ENCODE measurements at regions not wholly inside any gene's neighbourhood (a gene's known extent, or its start where the extent isn't known, plus 50 kb on each side); places are given as distances from the start of the nearest gene placed in this dataset.

DNA sequence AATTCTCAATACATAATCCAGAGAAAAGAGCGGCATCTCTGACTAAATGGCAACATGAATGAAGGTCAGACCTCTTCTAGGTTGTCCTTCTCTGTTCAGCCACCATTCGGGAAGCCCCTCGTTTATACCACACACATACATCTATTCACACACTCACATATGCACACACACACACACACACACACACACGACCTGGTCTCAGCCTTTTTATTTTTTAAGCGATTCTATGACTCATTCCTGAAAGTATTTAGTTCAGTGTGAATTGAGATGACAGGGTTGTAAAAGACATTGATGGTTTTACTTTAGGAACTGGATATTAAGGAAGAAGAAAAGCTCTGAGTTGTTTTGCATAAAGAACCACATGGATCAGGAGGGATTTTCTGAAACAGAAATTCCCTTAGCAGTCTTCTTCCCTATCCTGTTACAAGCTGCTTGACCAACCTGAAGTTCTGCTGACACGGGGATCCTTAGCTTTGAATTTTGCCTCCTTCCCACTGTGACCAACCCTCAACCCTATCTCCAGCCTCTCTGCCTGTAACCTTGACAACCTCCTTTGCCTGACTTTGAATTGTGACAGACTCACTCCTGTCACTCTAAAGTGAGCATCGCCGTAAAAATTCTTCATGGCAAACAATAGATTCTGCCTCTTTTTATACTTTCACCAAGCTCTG lies 383.1 kb upstream of the ESRRG start:
- no peak overlapping the region for H3K4me3 Mint-ChIP-seq (ENCODE audit: unreplicated experiment)
- H3K27ac Mint-ChIP-seq (ENCODE audit: unreplicated experiment): no peak overlapping the region
- H3K36me3 Mint-ChIP-seq (ENCODE audit: unreplicated experiment): no peaks in the 10 kb centered on the region
- H3K27me3 Mint-ChIP-seq (ENCODE audit: unreplicated experiment): no peaks in the 10 kb centered on the region
- no peaks in the 10 kb centered on the region for H3K9me3 Mint-ChIP-seq (ENCODE audit: unreplicated experiment)
- DNase-seq: no peak
- H3K4me1 Mint-ChIP-seq (ENCODE audit: low read depth, unreplicated experiment): no peaks in the 10 kb centered on the region
- TF ChIP-seq, protein P1, sequence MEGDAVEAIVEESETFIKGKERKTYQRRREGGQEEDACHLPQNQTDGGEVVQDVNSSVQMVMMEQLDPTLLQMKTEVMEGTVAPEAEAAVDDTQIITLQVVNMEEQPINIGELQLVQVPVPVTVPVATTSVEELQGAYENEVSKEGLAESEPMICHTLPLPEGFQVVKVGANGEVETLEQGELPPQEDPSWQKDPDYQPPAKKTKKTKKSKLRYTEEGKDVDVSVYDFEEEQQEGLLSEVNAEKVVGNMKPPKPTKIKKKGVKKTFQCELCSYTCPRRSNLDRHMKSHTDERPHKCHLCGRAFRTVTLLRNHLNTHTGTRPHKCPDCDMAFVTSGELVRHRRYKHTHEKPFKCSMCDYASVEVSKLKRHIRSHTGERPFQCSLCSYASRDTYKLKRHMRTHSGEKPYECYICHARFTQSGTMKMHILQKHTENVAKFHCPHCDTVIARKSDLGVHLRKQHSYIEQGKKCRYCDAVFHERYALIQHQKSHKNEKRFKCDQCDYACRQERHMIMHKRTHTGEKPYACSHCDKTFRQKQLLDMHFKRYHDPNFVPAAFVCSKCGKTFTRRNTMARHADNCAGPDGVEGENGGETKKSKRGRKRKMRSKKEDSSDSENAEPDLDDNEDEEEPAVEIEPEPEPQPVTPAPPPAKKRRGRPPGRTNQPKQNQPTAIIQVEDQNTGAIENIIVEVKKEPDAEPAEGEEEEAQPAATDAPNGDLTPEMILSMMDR (IDR thresholded peaks at IDR 0.05; ENCODE audit: partially characterized antibody, unreplicated experiment): no peak

DNA sequence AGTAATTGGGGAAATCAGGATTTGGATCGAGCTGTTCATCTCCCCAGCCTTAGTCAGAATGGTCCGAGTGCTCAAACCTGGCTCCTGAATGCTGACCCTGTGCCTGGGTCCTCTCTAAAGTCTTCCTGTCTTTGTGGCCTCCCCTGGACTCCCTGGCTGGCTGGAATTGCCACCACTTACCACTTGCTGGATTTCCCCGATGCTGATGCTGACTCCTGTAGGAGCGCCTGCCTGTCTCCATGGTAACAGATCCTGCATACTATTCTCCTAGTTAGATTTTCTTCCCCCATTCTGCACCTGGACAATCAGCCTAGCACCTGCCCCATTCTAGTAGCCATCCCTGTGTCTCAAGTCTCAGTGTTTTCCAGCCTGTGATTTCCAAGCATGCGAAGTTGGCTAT lies 382.2 kb upstream of the ESRRG start:
- DNase-seq: no peak
- Mint-ChIP-seq H3K36me3 (ENCODE audit: unreplicated experiment) (no peaks in the 10 kb centered on the region), H3K27ac (ENCODE audit: unreplicated experiment) (no peak overlapping the region), H3K4me1 (ENCODE audit: low read depth, unreplicated experiment) (no peaks in the 10 kb centered on the region), H3K4me3 (ENCODE audit: unreplicated experiment) (no peak overlapping the region), H3K27me3 (ENCODE audit: unreplicated experiment) (no peaks in the 10 kb centered on the region), H3K9me3 (ENCODE audit: unreplicated experiment) (no peaks in the 10 kb centered on the region)
- TF ChIP-seq, protein P1 (IDR thresholded peaks at IDR 0.05; ENCODE audit: partially characterized antibody, unreplicated experiment): no peak

DNA sequence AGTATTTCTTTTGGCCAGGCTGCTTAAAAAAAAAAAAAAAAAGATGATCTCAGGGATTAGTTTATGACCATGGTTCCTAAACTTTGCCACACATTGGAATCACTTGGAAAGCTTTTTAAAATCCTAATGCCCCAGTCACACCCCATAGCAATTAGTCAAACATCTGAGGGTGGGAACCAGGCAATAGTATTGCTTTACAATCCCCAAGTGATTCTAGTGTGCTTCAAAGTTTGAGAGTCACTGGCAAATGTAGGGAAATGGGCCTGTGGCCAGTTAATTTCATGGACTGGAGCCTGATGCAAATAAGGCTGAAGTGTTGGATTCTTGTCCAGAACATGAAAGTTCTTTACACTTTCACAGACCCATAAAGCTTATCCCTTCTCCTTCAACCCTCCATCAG lies 374.6 kb upstream of the ESRRG start:
- TF ChIP-seq, protein P1 (IDR thresholded peaks at IDR 0.05; ENCODE audit: partially characterized antibody, unreplicated experiment): no peak
- Mint-ChIP-seq H3K27me3 (ENCODE audit: unreplicated experiment) (peaks cover 1% of the 10 kb centered on the region), H3K9me3 (ENCODE audit: unreplicated experiment) (no peaks in the 10 kb centered on the region), H3K27ac (ENCODE audit: unreplicated experiment) (no peak overlapping the region), H3K36me3 (ENCODE audit: unreplicated experiment) (no peaks in the 10 kb centered on the region), H3K4me1 (ENCODE audit: low read depth, unreplicated experiment) (no peaks in the 10 kb centered on the region), H3K4me3 (ENCODE audit: unreplicated experiment) (no peak overlapping the region)
- DNase-seq: no peak

DNA sequence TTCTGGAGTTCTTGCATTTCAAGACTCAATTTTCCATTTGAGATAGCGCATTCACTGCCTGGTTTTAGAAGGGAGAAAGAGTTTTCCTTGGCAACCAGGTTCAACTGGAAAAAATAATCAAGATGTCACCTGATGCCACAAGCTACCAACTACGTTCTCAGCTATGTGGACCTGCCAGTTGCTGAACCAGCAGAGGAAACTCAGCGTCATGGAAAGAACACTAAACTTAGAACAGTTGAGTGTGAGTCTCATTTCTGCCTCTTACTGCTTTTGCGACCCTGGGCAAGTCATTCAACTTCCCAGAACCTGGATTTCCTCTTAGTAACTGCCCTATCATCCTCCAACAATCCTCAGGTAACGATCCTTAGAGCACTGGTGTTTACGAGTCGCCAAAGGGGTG lies 373.0 kb upstream of the ESRRG start:
- H3K9me3 Mint-ChIP-seq (ENCODE audit: unreplicated experiment): no peaks in the 10 kb centered on the region
- TF ChIP-seq, protein P1 (IDR thresholded peaks at IDR 0.05; ENCODE audit: partially characterized antibody, unreplicated experiment): no peak

DNA sequence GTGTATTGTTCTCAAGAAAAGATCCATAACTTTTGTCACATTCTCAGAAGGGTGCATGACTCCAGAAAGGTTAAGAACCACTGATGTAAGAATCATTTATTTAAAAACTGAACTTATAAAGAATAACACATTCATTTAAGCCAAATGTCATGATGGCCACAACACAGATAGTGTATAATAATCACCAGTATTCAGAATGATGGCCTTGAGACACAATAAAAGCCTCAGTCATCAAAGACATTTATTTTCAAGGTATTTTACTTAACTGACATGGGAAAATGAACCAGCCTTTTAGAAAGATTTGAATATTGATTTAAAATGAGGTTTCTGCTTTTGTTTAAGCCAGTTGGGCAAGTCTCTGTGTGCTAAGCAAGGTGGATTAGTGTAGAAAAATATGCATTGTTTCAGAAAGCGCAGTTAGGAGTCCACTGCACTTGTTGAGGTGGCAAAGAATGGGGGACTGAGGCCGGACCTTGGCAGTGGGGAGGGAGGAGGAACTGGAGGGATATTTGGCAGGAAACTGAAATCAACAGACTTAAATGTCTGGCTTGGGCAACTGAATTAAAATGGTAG lies 371.9 kb upstream of the ESRRG start:
- H3K9me3 Mint-ChIP-seq (ENCODE audit: unreplicated experiment): no peaks in the 10 kb centered on the region
- H3K4me1 Mint-ChIP-seq (ENCODE audit: low read depth, unreplicated experiment): peaks cover 2% of the 10 kb centered on the region
- H3K27ac Mint-ChIP-seq (ENCODE audit: unreplicated experiment): no peak overlapping the region
- DNase-seq: no peak
- H3K36me3 Mint-ChIP-seq (ENCODE audit: unreplicated experiment): no peaks in the 10 kb centered on the region
- H3K4me3 Mint-ChIP-seq (ENCODE audit: unreplicated experiment): no peak overlapping the region
- H3K27me3 Mint-ChIP-seq (ENCODE audit: unreplicated experiment): peaks cover 6% of the 10 kb centered on the region
- TF ChIP-seq, protein P1 (IDR thresholded peaks at IDR 0.05; ENCODE audit: partially characterized antibody, unreplicated experiment): no peak

More for the DNA sequence above, 373.0 kb upstream of the ESRRG start:
- no peak for DNase-seq
- Mint-ChIP-seq H3K4me1 (ENCODE audit: low read depth, unreplicated experiment) (no peaks in the 10 kb centered on the region), H3K36me3 (ENCODE audit: unreplicated experiment) (no peaks in the 10 kb centered on the region), H3K27ac (ENCODE audit: unreplicated experiment) (no peak overlapping the region), H3K27me3 (ENCODE audit: unreplicated experiment) (peaks cover 1% of the 10 kb centered on the region), H3K4me3 (ENCODE audit: unreplicated experiment) (no peak overlapping the region)

All from glutamatergic neuron (in vitro differentiated cells).